Hematopoietic multipotent progenitor cell treated with erythropoietin and hydrocortisone succinate and interleukin-3 and kit ligand, for 8 days (in vitro differentiated cells): ENCODE measurements at regions not wholly inside any gene's neighbourhood (a gene's known extent, or its start where the extent isn't known, plus 50 kb on each side); places are given as distances from the start of the nearest gene placed in this dataset.

Experiments
- DNase-seq: peaks from one replicate; pipeline ENCODE4 v3.0.0-alpha.2; 2015

DNA sequence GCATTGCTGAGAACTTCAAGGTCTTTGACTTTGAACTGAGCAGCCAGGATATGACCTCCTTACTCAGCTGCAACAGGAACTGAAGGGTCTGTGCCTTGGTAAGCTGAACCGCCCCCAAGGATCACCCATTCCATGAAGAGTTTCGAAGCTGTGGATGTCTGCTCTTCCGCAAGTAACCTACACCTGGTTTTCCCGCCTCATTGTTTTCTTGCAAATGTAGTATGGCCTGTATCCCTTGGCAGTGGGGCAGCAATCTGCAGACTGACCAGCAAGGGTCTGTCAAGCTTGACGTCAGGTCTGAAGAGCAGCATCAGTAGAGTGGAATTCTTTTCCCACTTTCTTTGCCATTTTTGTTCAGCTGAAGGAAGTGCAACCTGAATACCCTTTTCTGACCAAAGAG is 62.6 kb upstream of the RAB12 start:
- no peak for DNase-seq

DNA sequence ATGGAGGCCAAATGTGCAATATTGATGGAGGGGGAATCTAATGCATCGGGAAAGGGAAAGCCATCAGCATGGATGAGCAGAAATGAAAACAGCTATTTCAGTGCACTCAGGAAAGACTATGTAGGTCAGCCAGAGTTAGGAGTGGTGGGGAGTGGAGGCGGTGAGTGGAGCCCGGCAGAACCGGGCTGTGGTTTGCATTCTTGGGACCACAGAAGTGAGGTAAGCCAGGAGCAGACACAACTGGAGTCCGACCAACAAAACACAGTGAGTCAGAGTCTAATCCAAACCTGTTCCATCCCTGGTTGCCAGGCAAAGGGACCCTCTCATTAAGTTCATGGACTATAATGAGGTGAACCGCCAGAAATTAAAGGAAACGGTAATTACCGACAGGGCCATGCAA is 61.1 kb upstream of the RAB12 start:
- no peak for DNase-seq

DNA sequence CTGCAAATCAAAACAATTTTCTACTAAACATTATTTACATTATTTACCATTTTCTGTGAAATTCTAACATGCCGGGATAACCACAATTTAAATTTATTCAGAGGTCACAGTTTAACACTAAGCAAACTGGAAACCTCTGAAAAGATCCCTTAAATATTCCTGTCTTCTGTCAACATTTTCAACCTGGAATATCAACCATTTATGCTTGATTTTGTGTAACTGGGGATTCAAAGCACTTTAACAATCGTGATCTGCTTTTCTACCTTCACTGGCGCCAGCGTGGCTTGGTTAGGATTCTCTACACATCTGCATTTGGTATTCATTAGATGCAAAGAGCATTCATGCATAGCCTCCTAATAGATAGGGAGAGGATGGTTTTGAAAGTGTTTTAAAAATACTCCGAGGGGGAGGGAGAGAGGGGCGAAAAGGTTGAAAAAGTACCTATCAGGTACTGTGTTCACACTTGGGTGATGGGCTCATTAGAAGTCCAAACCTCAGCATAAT is 59.9 kb upstream of the RAB12 start:
- DNase-seq, result no peak

DNA sequence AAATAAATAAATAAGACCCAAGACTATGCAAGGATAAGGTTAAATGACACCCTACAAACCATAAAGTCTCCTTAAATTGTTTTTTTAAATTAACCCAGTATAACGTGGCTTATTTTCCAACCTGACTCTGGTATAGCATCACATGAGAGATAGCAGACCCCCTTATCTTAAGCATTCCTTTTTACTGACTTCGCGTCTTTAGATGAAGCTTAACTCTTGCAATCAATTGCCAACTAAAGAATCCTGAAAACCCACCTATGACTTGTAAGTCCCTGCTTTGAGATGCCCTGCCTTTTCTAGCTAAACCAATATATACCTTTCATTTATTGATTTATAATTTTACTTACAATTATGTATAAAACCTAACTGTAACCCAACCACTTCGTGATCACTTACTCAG is 57.1 kb upstream of the RAB12 start:
- DNase-seq, result no peak

DNA sequence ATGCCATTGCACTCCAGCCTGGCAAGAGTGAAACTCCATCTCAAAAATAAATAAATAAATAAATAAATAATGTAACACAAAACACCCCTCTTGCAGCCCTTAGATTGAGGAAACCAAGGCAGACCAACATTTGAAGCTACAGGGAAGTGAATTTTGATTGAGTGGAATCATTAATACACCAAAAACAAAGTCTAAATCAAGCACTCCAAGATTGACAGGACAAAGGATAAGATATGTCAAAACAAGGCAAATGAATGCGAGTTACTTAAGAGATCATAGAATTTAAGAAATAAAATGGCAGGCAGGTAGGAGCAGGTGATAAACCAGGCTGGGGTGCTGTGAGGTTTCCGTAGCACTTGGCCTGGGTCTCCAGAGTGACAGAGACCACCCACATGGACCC is 54.9 kb upstream of the RAB12 start:
- DNase-seq, result no peak

DNA sequence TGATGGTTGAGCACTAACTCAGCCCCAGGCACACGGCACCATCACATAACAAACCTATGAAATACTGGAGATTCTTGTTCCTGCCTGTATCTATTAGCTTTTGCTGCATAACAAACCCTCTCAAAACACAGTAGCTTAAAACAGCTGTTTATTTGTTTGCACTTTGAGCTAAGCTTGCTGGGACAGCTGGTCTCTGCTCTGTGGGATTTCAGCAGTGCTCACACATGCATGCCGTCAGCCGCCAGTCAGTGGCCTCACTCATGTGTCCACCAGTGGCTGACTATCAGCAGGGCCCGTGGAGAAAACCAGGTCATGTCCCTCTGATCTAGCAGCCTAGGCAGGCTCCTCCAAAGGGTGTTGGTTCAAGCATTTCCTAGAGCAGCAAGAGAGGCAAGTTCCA is 52.8 kb upstream of the RAB12 start:
- no peak for DNase-seq
